Neuron (in vitro differentiated cells): ENCODE measurements at regions not wholly inside any gene's neighbourhood (a gene's known extent, or its start where the extent isn't known, plus 50 kb on each side); places are given as distances from the start of the nearest gene placed in this dataset.
A peak's percentile ranks its signal among the peaks of the same experiment; 100 is the strongest.

ENCODE experiments used
- H2AFZ ChIP-seq: one replicate; pipeline ENCODE4 v1.6.1; 2013; ENCODE audit warnings: low read depth, mild to moderate bottlenecking, inconsistent platforms, low read length, moderate library complexity
- H3K27me3 ChIP-seq: one replicate; pipeline ENCODE4 v1.6.1; 2013; ENCODE audit warnings: low read length; ENCODE audit not compliant: insufficient read depth
- H3K36me3 ChIP-seq: one replicate; pipeline ENCODE4 v1.6.1; 2013; ENCODE audit warnings: low read length; ENCODE audit not compliant: insufficient read depth
- H3K4me1 ChIP-seq: one replicate; pipeline ENCODE4 v1.6.1; 2013; ENCODE audit warnings: low read length; ENCODE audit not compliant: insufficient read depth
- H3K4me3 ChIP-seq: 2 replicates; pipeline ENCODE4 v1.5.1; 2013; ENCODE audit warnings: mild to moderate bottlenecking, low read length, moderate library complexity
- H3K9me3 ChIP-seq: one replicate; pipeline ENCODE4 v1.6.1; 2013; ENCODE audit warnings: low read length

- Histone ChIP-seq H3K9me3 (no peaks in the 10 kb centered on the region), H2AFZ (no peak overlapping the region), H3K4me1 (no peaks in the 10 kb centered on the region), H3K27me3 (no peaks in the 10 kb centered on the region), H3K4me3 (no peak overlapping the region), H3K36me3 (no peaks in the 10 kb centered on the region)
Observed at GRCh38 chr13:56932104-56932503, 208.6 kb upstream of the PRR20A start.

DNA sequence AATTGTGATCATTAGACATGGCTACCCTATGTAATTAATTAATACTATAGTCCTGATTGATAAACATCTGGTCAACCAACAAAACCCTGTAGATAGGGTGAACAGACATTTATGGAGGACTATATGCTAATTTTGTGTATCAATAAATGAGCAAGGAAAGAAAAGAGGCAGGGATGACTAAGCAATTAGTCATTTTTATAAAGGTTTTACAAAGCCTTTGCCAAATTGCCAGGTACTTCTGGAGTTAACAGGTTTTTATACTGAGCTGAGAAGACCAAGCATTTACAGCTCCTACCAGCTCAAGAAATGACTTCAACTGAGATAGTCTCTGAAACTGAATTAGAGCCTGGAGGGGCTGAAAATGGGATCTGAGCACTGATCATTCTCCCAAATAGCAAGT, 186.8 kb upstream of the PRR20A start:
- H3K36me3 ChIP-seq, result no peaks in the 10 kb centered on the region
- no peak overlapping the region for H2AFZ ChIP-seq
- no peak overlapping the region for H3K4me3 ChIP-seq
- H3K27me3 ChIP-seq, result no peaks in the 10 kb centered on the region
- H3K9me3 ChIP-seq, result no peaks in the 10 kb centered on the region
- H3K4me1 ChIP-seq, result no peaks in the 10 kb centered on the region

DNA sequence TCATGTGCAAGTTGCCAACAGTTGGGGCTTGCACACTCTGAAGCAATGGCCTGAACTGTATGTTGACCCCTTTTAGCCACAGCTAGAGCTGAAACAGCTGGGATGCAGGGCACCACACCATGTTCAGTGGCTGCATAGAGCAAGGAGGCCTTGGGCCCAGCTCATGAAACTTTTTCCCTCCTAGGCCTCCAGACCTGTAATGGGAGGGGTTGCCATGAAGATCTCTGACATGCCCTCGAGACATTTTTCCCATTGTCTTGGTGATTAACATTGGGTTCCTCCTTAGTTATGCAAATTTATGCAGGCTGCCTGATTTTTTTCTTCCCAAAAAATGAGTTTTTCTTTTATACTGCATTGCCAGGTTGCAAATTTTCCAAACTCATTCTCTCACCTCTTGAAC, 165.1 kb upstream of the PRR20A start:
- H3K4me1 ChIP-seq, result no peaks in the 10 kb centered on the region
- H3K27me3 ChIP-seq, result no peaks in the 10 kb centered on the region
- H3K4me3 ChIP-seq, result no peak overlapping the region
- H3K36me3 ChIP-seq, result no peaks in the 10 kb centered on the region
- H3K9me3 ChIP-seq, result no peaks in the 10 kb centered on the region
- no peak overlapping the region for H2AFZ ChIP-seq

GRCh38 chr13:56980856-56981255, 159.9 kb upstream of the PRR20A start:
- H3K4me3 ChIP-seq, result no peak overlapping the region
- H3K36me3 ChIP-seq, result no peaks in the 10 kb centered on the region
- H3K9me3 ChIP-seq, result no peaks in the 10 kb centered on the region
- H3K4me1 ChIP-seq, result no peaks in the 10 kb centered on the region
- no peaks in the 10 kb centered on the region for H3K27me3 ChIP-seq
- no peak overlapping the region for H2AFZ ChIP-seq

- Histone ChIP-seq H3K4me1 (no peaks in the 10 kb centered on the region), H3K36me3 (no peaks in the 10 kb centered on the region), H2AFZ (no peak overlapping the region), H3K9me3 (no peaks in the 10 kb centered on the region), H3K4me3 (no peak overlapping the region), H3K27me3 (no peaks in the 10 kb centered on the region)
Observed at GRCh38 chr13:56986121-56986520, 154.6 kb upstream of the PRR20A start.

- H3K27me3 ChIP-seq, result no peaks in the 10 kb centered on the region
- no peak overlapping the region for H3K4me3 ChIP-seq
- no peaks in the 10 kb centered on the region for H3K4me1 ChIP-seq
- no peaks in the 10 kb centered on the region for H3K9me3 ChIP-seq
- H3K36me3 ChIP-seq, result no peaks in the 10 kb centered on the region
- H2AFZ ChIP-seq, result no peak overlapping the region
Observed at GRCh38 chr13:56988543-56988942, 152.2 kb upstream of the PRR20A start.

- Histone ChIP-seq H3K4me1 (no peaks in the 10 kb centered on the region), H2AFZ (no peak overlapping the region), H3K36me3 (no peaks in the 10 kb centered on the region)
Observed at GRCh38 chr13:57003682-57004081, 137.0 kb upstream of the PRR20A start.

DNA sequence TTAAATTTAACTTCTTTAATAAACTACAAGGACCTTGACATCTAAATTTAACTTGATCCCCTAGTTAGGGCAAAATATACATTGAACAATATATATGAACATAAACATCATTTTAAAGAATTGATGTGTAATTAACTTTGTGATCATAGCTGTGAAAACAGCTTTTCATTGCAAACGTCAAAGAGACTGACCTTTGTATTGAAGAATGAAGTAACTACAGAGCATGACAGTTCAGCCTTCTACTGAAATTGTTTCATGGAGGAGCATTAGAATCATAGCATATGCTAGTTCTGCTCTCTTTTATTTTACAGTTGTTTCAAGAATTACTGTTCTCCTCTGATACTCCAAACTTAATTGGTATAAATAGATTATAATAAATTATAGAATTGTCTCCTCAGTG, 123.4 kb upstream of the PRR20A start:
- Histone ChIP-seq H2AFZ (no peak overlapping the region), H3K4me1 (no peaks in the 10 kb centered on the region), H3K36me3 (no peaks in the 10 kb centered on the region), H3K4me3 (no peak overlapping the region), H3K27me3 (no peaks in the 10 kb centered on the region), H3K9me3 (no peaks in the 10 kb centered on the region)

More at GRCh38 chr13:57003682-57004081, 137.0 kb upstream of the PRR20A start:
- H3K9me3 ChIP-seq, result no peaks in the 10 kb centered on the region
- H3K4me3 ChIP-seq, result no peak overlapping the region
- H3K27me3 ChIP-seq, result no peaks in the 10 kb centered on the region

DNA sequence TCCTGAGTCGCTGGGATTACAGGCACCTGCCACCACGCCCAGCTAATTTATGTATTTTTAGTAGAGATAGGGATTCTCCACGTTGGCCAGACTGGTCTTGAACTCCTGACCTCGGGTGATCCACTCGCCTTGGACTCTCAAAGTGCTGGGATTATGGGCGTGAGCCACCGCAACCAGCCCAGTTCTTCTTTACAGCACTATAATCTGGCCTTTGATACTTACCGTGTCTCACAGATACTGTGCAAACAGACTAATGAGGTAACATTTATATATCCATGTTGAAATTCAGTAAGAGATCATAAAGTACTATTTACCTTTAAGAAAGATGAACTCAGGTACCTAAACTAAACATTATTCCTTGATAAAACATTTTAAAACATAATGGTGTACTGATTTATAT, 121.8 kb upstream of the PRR20A start:
- H3K4me3 ChIP-seq, result no peak overlapping the region
- H3K36me3 ChIP-seq, result no peaks in the 10 kb centered on the region
- no peak overlapping the region for H2AFZ ChIP-seq
- no peaks in the 10 kb centered on the region for H3K27me3 ChIP-seq
- H3K9me3 ChIP-seq, result no peaks in the 10 kb centered on the region
- H3K4me1 ChIP-seq, result no peaks in the 10 kb centered on the region

GRCh38 chr13:57030671-57031070, 110.0 kb upstream of the PRR20A start:
- H3K4me1 ChIP-seq, result no peaks in the 10 kb centered on the region
- no peaks in the 10 kb centered on the region for H3K36me3 ChIP-seq
- H2AFZ ChIP-seq, result no peak overlapping the region
- H3K9me3 ChIP-seq, result no peaks in the 10 kb centered on the region
- no peak overlapping the region for H3K4me3 ChIP-seq
- no peaks in the 10 kb centered on the region for H3K27me3 ChIP-seq

- Histone ChIP-seq H3K9me3 (no peaks in the 10 kb centered on the region), H3K4me3 (no peak overlapping the region), H3K4me1 (no peaks in the 10 kb centered on the region)
Observed at GRCh38 chr13:57036290-57036689, 104.4 kb upstream of the PRR20A start.

GRCh38 chr13:57044910-57045309, 95.8 kb upstream of the PRR20A start:
- H3K9me3 ChIP-seq, result peaks cover under 1% of the 10 kb centered on the region
- no peaks in the 10 kb centered on the region for H3K36me3 ChIP-seq
- no peaks in the 10 kb centered on the region for H3K27me3 ChIP-seq
- peaks cover 14% of the 10 kb centered on the region for H3K4me1 ChIP-seq
- H3K4me3 ChIP-seq, result no peak overlapping the region
- H2AFZ ChIP-seq, result no peak overlapping the region

More at GRCh38 chr13:57036290-57036689, 104.4 kb upstream of the PRR20A start:
- no peaks in the 10 kb centered on the region for H3K36me3 ChIP-seq
- no peak overlapping the region for H2AFZ ChIP-seq
- H3K27me3 ChIP-seq, result no peaks in the 10 kb centered on the region

- Histone ChIP-seq H3K27me3 (no peaks in the 10 kb centered on the region), H2AFZ (peak overlapping the region; percentile 74), H3K9me3 (peaks cover 2% of the 10 kb centered on the region), H3K4me3 (peak overlapping the region; percentile 40), H3K36me3 (no peaks in the 10 kb centered on the region), H3K4me1 (peaks cover 14% of the 10 kb centered on the region)
Observed at GRCh38 chr13:57045826-57046546, 94.7 kb upstream of the PRR20A start.

DNA sequence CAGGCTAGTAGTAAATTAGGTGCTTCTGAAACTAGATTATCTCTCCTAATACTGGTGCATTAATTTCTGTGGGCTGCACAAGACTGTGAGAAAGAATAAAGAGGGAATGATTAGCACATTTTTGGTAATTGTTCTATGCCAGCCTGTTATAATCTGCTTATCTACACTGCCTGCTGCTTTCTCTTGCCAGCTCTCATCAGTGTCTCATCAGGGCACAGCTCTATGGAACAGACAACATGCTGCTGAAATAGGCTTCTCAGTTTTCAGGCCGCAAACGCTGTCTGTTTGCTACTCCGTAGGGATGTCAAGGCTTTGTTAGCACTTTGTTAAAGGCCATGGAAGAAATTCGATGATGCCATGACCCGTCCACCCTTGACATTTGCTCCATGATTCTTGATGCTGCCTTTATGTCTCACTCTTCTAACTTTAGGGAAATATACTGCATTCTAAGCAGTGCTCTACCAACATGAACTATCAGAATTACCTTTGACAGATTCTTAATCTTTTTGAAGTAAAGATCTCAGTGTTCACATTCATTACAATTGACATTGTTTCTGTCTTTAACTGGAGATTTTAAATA, 84.0 kb upstream of the PRR20A start:
- no peaks in the 10 kb centered on the region for H3K36me3 ChIP-seq
- H2AFZ ChIP-seq, result no peak overlapping the region
- H3K4me1 ChIP-seq, result peaks cover 10% of the 10 kb centered on the region
- H3K9me3 ChIP-seq, result no peaks in the 10 kb centered on the region
- no peak overlapping the region for H3K4me3 ChIP-seq
- H3K27me3 ChIP-seq, result no peaks in the 10 kb centered on the region
